GM23338 (cell line): ENCODE measurements at regions not wholly inside any gene's neighbourhood (a gene's known extent, or its start where the extent isn't known, plus 50 kb on each side); places are given as distances from the start of the nearest gene placed in this dataset.

ENCODE experiments used
- ATAC-seq: fragments of 200-7000 bp; cut with Tn5 transposase; 3 replicates; pipeline ENCODE4 v1.9.1; 2020
- DNase-seq: peaks from one replicate; pipeline ENCODE4 v3.0.0-alpha.2; 2015; ENCODE audit warnings: low spot score
- H2AFZ ChIP-seq: fragments of 200-600 bp; sonication (generic); 2 replicates; pipeline ENCODE4 v1.8.0; 2016; ENCODE audit warnings: antibody characterized with exemption, mild to moderate bottlenecking, moderate library complexity
- H3F3A ChIP-seq: fragments of 200-600 bp; sonication (generic); replicated peaks from 2 replicates; pipeline ENCODE4 v1.8.0; 2017; ENCODE audit warnings: antibody characterized with exemption, mixed run types, low read depth
- H3K27ac ChIP-seq: fragments of 200-600 bp; sonication (generic); 2 replicates; pipeline ENCODE4 v1.6.1; 2016; ENCODE audit warnings: low read depth
- H3K27me3 ChIP-seq: fragments of 200-600 bp; sonication (generic); 2 replicates; pipeline ENCODE4 v1.8.0; 2016; ENCODE audit warnings: mild to moderate bottlenecking, mixed run types, moderate library complexity; ENCODE audit not compliant: insufficient read depth
- H3K36me3 ChIP-seq: fragments of 200-600 bp; sonication (generic); 2 replicates; pipeline ENCODE4 v1.8.0; 2016; ENCODE audit warnings: mild to moderate bottlenecking; ENCODE audit not compliant: insufficient read depth
- H3K4me1 ChIP-seq: fragments of 200-600 bp; sonication (generic); 2 replicates; pipeline ENCODE4 v1.8.0; 2016; ENCODE audit warnings: mild to moderate bottlenecking, moderate library complexity; ENCODE audit not compliant: insufficient read depth
- H3K4me2 ChIP-seq: fragments of 200-600 bp; sonication (generic); 2 replicates; pipeline ENCODE4 v1.7.1; 2017; ENCODE audit warnings: mixed run types
- H3K4me3 ChIP-seq: fragments of 200-600 bp; sonication (generic); 2 replicates; pipeline ENCODE4 v1.6.1; 2016; ENCODE audit warnings: mixed run types
- H3K79me2 ChIP-seq: fragments of 200-600 bp; sonication (generic); replicated peaks from 2 replicates; pipeline ENCODE4 v1.8.0; 2017; ENCODE audit warnings: mild to moderate bottlenecking; ENCODE audit not compliant: insufficient read depth
- H3K9me2 ChIP-seq: fragments of 200-600 bp; sonication (generic); 2 replicates; pipeline ENCODE4 v1.8.0; 2017; ENCODE audit not compliant: insufficient read depth
- H4K20me1 ChIP-seq: fragments of 200-600 bp; sonication (generic); replicated peaks from 2 replicates; pipeline ENCODE4 v1.8.0; 2017; ENCODE audit warnings: mild to moderate bottlenecking; ENCODE audit not compliant: insufficient read depth
- H3K27ac Mint-ChIP-seq: 2 replicates; pipeline ENCODE4 v1.8.0; 2020; ENCODE audit warnings: inconsistent platforms, mild to moderate bottlenecking, moderate library complexity, mixed read lengths
- H3K27me3 Mint-ChIP-seq: 3 replicates; pipeline ENCODE4 v1.8.0; 2022; ENCODE audit warnings: low read depth, mild to moderate bottlenecking, moderate library complexity, mixed read lengths, inconsistent platforms; ENCODE audit not compliant: insufficient read depth, poor library complexity
- H3K36me3 Mint-ChIP-seq: 3 replicates; pipeline ENCODE4 v1.8.0; 2021; ENCODE audit warnings: low read depth, mild to moderate bottlenecking, inconsistent platforms, moderate library complexity, mixed read lengths
- H3K4me1 Mint-ChIP-seq: 3 replicates; pipeline ENCODE4 v1.8.0; 2020; ENCODE audit warnings: mild to moderate bottlenecking, inconsistent platforms, mixed read lengths
- H3K4me3 Mint-ChIP-seq: 3 replicates; pipeline ENCODE4 v1.8.0; 2021; ENCODE audit warnings: moderate library complexity, mild to moderate bottlenecking, inconsistent platforms, mixed read lengths
- H3K9me3 Mint-ChIP-seq: 3 replicates; pipeline ENCODE4 v1.8.0; 2020; ENCODE audit warnings: moderate library complexity, mild to moderate bottlenecking, inconsistent platforms, mixed read lengths
- EZH2 ChIP-seq: fragments of 200-600 bp; sonication (generic); IDR thresholded peaks from one replicate; pipeline ENCODE4 v1.8.0; 2017; ENCODE audit warnings: antibody characterized with exemption, mild to moderate bottlenecking, low read depth; ENCODE audit not compliant: unreplicated experiment
- EZH2phosphoT487 ChIP-seq: fragments of 200-600 bp; sonication (generic); IDR thresholded peaks from one replicate; pipeline ENCODE4 v1.8.1; 2018; ENCODE audit warnings: antibody characterized with exemption; ENCODE audit not compliant: unreplicated experiment
- REST ChIP-seq: IDR thresholded peaks from one replicate; pipeline ENCODE4 v1.6.1; 2018; ENCODE audit warnings: antibody characterized with exemption; ENCODE audit not compliant: unreplicated experiment
- STAT1 ChIP-seq: IDR thresholded peaks from one replicate; pipeline ENCODE4 v1.6.1; 2016; ENCODE audit warnings: antibody characterized with exemption; ENCODE audit not compliant: unreplicated experiment
- ZNF114 ChIP-seq: fragments of 250-450 bp; sonication (Bioruptor Pico); IDR thresholded peaks from 2 replicates; pipeline ENCODE4 v1.5.0; 2020; ENCODE audit warnings: mild to moderate bottlenecking, moderate library complexity
- ZNF331 ChIP-seq: fragments of 250-450 bp; sonication (Bioruptor Pico); IDR thresholded peaks from 2 replicates; pipeline ENCODE4 v1.5.0; 2020; ENCODE audit warnings: low read depth, mild to moderate bottlenecking, moderate library complexity
- TF ChIP-seq, protein P1 (sequence below), 2 experiments: fragments of 200-600 bp in 1 of 2; sonication (generic) in 1 of 2; conservative IDR thresholded peaks; 2 replicates each; pipeline versions ENCODE4 v1.5.1 to v1.6.1; 2016 to 2017; ENCODE audit warnings: antibody characterized with exemption in 2 of 2, low read depth in 2 of 2, mild to moderate bottlenecking in 2 of 2, moderate library complexity in 1 of 2
- TF ChIP-seq, protein P2 (sequence below): IDR thresholded peaks from 2 replicates; pipeline ENCODE4 v1.6.1; 2016; ENCODE audit warnings: antibody characterized with exemption

DNA sequence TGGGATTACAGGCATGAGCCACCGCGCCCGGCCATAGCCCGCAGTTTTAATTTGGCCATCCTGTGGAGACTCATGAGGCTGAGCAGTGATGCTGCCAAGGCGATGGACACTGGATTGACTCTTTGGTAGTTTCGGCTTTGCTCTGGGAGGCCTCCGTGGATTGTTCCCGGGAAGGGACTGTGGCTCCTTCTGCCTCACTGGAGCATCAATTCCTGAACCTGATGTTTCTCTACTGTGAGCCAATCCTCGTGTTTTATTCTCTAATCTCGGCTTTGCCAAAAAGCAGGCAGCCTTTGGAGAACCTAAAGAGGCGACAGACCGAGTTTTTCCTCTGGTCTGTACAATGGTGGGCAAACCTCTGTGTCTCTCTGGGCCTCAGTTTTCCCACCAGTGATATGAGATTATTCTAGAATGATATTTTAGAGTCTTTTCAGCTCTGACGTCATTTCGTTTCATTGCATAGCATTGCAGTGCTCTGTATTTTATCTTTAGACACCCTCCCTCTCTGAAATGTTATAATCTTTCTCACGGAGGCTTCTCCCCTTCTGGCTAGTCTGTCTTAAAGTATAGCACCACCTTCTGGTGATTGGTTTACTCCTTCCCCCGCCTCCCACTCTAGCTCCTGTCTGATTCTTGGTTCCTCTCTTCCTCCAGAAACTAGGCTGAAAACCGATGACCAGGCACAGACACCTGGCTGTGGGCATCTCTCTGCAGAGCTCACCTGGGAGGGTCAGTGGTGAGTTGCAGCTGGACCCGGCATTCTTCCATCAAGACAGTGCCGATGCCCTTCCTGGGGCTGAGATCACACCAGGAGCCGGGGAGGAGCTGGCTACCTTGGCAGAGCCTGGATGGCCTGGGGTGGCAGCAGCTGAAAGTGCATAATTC, 341.3 kb downstream of the MYCN start (continued):
- TF ChIP-seq REST (no peak), ZNF114 (no peak)
- TF ChIP-seq, protein P1, sequence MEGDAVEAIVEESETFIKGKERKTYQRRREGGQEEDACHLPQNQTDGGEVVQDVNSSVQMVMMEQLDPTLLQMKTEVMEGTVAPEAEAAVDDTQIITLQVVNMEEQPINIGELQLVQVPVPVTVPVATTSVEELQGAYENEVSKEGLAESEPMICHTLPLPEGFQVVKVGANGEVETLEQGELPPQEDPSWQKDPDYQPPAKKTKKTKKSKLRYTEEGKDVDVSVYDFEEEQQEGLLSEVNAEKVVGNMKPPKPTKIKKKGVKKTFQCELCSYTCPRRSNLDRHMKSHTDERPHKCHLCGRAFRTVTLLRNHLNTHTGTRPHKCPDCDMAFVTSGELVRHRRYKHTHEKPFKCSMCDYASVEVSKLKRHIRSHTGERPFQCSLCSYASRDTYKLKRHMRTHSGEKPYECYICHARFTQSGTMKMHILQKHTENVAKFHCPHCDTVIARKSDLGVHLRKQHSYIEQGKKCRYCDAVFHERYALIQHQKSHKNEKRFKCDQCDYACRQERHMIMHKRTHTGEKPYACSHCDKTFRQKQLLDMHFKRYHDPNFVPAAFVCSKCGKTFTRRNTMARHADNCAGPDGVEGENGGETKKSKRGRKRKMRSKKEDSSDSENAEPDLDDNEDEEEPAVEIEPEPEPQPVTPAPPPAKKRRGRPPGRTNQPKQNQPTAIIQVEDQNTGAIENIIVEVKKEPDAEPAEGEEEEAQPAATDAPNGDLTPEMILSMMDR (conservative IDR thresholded peaks at IDR 0.05; ENCODE audit: low read depth in 2 of 2), result peak; percentile 78

GRCh38 chr2:16280081-16280480, 339.7 kb downstream of the MYCN start:
- Mint-ChIP-seq H3K27me3 (peaks cover 3% of the 10 kb centered on the region), H3K27ac (no peak overlapping the region), H3K9me3 (no peaks in the 10 kb centered on the region), H3K36me3 (no peaks in the 10 kb centered on the region), H3K4me3 (no peak overlapping the region), H3K4me1 (peaks cover 13% of the 10 kb centered on the region)
- no peak overlapping the region for H3K4me3 ChIP-seq
- no peaks in the 10 kb centered on the region for H3K4me1 ChIP-seq
- ATAC-seq (no peak), DNase-seq (no peak)
- no peak overlapping the region for H3K27ac ChIP-seq
- no peaks in the 10 kb centered on the region for H3K9me2 ChIP-seq
- no peaks in the 10 kb centered on the region for H3K79me2 ChIP-seq
- H4K20me1 ChIP-seq, result no peaks in the 10 kb centered on the region
- no peaks in the 10 kb centered on the region for H3K36me3 ChIP-seq
- H3F3A ChIP-seq, result no peaks in the 10 kb centered on the region
- no peak overlapping the region for H3K4me2 ChIP-seq
- no peaks in the 10 kb centered on the region for H3K27me3 ChIP-seq
- H2AFZ ChIP-seq, result no peak overlapping the region
- TF ChIP-seq, protein P2, sequence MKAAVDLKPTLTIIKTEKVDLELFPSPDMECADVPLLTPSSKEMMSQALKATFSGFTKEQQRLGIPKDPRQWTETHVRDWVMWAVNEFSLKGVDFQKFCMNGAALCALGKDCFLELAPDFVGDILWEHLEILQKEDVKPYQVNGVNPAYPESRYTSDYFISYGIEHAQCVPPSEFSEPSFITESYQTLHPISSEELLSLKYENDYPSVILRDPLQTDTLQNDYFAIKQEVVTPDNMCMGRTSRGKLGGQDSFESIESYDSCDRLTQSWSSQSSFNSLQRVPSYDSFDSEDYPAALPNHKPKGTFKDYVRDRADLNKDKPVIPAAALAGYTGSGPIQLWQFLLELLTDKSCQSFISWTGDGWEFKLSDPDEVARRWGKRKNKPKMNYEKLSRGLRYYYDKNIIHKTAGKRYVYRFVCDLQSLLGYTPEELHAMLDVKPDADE, result no peak
- TF ChIP-seq EZH2 (no peak), EZH2phosphoT487 (no peak), STAT1 (no peak), REST (no peak), ZNF331 (CRISPR knock-in tag) (no peak)
- TF ChIP-seq, protein P1 (conservative IDR thresholded peaks at IDR 0.05; ENCODE audit: low read depth in 2 of 2), result no peak
